IMR-90 (cell line): ENCODE measurements at regions not wholly inside any gene's neighbourhood (a gene's known extent, or its start where the extent isn't known, plus 50 kb on each side); places are given as distances from the start of the nearest gene placed in this dataset.

Source experiments
- FOS ChIP-seq: fragments of 150-350 bp; IDR thresholded peaks from 2 replicates; pipeline ENCODE4 v1.6.1; 2016; ENCODE audit warnings: low read depth, low read length
- MAFK ChIP-seq: IDR thresholded peaks from 2 replicates; pipeline ENCODE4 v1.6.1; 2012; ENCODE audit warnings: low read depth, low read length, improper control_type of control experiment
- POLR2A ChIP-seq: IDR thresholded peaks from 2 replicates; pipeline ENCODE4 v1.6.1; 2012; ENCODE audit warnings: mild to moderate bottlenecking, low read depth, low read length
- RAD21 ChIP-seq: IDR thresholded peaks from 2 replicates; pipeline ENCODE4 v1.6.1; 2012; ENCODE audit warnings: low read length, improper control_type of control experiment
- RCOR1 ChIP-seq: IDR thresholded peaks from 2 replicates; pipeline ENCODE4 v1.6.1; 2012; ENCODE audit warnings: mild to moderate bottlenecking, low read length, improper control_type of control experiment; ENCODE audit not compliant: insufficient replicate concordance
- RFX5 ChIP-seq: IDR thresholded peaks from 2 replicates; pipeline ENCODE4 v1.8.0; 2012; ENCODE audit warnings: low read depth, mild to moderate bottlenecking, low read length, moderate library complexity
- SMC3 ChIP-seq: fragments of 150-350 bp; IDR thresholded peaks from 2 replicates; pipeline ENCODE4 v1.6.1; 2016; ENCODE audit warnings: low read depth, mild to moderate bottlenecking, antibody characterized with exemption, low read length, moderate library complexity
- TF ChIP-seq, protein P1 (sequence below): fragments of 150-350 bp; IDR thresholded peaks from 2 replicates; pipeline ENCODE4 v1.6.1; 2017; ENCODE audit warnings: mild to moderate bottlenecking, antibody characterized with exemption, low read length, low read depth
- TF ChIP-seq, protein P2 (sequence below): conservative IDR thresholded peaks from 2 replicates; pipeline ENCODE4 v1.5.1; 2012; ENCODE audit warnings: mild to moderate bottlenecking, low read depth, low read length, improper control_type of control experiment

DNA sequence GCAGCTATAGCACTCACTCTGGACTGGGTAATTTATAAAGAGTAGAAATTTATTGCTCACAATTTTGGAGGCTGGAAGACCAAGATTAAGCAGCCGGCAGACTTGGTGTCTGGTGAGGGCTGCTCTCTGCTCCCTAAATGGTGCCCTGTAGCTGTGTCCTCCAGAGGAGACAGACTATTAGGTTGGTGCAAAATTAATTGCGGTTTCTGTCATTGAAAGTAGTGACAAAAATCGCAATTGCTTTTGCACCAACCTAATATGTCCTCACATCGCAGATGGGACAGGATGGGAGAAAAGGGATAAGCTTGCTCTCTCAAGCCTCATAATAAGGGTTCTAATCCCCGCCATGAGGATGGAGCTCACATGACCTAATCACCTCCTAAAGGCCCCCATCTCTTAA lies 258.1 kb upstream of the VCX3A start:
- TF ChIP-seq POLR2A (no peak), RAD21 (no peak), RCOR1 (no peak), RFX5 (no peak), SMC3 (no peak), MAFK (no peak), FOS (no peak)
- TF ChIP-seq, protein P1, sequence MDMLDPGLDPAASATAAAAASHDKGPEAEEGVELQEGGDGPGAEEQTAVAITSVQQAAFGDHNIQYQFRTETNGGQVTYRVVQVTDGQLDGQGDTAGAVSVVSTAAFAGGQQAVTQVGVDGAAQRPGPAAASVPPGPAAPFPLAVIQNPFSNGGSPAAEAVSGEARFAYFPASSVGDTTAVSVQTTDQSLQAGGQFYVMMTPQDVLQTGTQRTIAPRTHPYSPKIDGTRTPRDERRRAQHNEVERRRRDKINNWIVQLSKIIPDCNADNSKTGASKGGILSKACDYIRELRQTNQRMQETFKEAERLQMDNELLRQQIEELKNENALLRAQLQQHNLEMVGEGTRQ, result no peak
- TF ChIP-seq, protein P2, sequence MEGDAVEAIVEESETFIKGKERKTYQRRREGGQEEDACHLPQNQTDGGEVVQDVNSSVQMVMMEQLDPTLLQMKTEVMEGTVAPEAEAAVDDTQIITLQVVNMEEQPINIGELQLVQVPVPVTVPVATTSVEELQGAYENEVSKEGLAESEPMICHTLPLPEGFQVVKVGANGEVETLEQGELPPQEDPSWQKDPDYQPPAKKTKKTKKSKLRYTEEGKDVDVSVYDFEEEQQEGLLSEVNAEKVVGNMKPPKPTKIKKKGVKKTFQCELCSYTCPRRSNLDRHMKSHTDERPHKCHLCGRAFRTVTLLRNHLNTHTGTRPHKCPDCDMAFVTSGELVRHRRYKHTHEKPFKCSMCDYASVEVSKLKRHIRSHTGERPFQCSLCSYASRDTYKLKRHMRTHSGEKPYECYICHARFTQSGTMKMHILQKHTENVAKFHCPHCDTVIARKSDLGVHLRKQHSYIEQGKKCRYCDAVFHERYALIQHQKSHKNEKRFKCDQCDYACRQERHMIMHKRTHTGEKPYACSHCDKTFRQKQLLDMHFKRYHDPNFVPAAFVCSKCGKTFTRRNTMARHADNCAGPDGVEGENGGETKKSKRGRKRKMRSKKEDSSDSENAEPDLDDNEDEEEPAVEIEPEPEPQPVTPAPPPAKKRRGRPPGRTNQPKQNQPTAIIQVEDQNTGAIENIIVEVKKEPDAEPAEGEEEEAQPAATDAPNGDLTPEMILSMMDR, result no peak
